ENCODE measurements at regions not wholly inside any gene's neighbourhood (a gene's known extent, or its start where the extent isn't known, plus 50 kb on each side); places are given as distances from the start of the nearest gene placed in this dataset.

DNA sequence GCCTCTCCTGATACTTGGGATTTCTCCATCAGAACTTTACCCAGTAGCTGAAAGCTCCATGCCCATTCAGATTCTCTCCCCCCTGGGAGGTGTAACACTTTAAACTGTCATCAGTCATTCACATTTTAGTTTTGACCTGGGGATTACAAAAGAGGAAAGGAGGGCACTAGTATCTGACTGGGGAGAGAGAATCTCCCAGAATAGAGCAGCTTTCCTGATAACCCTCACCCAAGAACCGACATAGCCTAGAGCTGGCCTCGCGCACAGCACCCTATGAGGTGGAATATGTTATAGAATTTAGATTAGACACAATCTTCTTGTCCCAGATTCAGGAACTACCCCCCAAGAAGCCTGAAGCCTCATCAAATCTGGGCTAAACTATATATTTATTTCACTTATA lies 950.2 kb upstream of the TENM3 start:
- H3K27me3 Mint-ChIP-seq: no peaks in the 10 kb centered on the region
- no peaks in the 10 kb centered on the region for H3K9me3 Mint-ChIP-seq
- H3K4me1 Mint-ChIP-seq (ENCODE audit: low read depth): no peaks in the 10 kb centered on the region
- DNase-seq: no peak
- H3K27ac Mint-ChIP-seq: no peak overlapping the region
- no peak overlapping the region for H3K4me3 Mint-ChIP-seq
- H3K36me3 Mint-ChIP-seq (ENCODE audit: low read depth): no peaks in the 10 kb centered on the region

DNA sequence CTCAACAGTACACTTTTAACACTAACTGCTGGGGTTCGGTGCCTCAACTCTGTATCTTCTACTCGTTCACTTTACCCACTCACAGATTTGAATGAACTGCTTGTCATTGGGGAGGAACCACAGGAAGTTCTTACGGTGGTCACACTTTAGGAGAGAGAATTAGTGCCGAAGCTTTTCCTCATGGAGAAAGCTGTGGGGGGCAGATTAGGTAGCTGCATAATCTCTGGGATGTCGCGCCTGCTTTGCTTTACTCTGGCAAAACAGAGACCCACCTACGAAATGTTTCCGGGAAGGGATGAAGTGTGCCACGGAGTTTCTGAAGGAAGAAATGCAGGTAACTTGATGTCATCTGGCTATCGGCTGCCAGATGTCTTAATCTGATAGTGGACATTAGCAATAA lies 949.7 kb upstream of the TENM3 start:
- Mint-ChIP-seq H3K4me1 (ENCODE audit: low read depth) (no peaks in the 10 kb centered on the region), H3K9me3 (no peaks in the 10 kb centered on the region)
- no peak for DNase-seq

DNA sequence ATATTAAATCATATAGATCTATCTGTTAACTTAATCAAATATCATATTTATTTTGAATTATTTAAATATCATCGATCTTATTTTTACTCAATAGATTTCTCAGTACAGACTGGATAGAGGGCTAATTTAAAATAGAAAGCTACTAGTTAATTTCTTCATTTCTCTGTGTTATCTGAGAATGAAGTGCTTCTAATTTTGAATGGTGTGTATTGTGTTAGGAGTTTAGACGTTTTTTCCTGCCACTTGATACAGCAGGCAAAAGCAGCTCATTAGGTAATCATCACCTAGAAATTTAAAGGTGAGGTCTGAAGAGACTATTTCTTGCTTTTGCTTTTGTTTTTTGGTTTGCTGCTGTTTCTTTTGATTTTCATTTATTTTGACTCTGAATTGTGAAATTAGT lies 948.8 kb upstream of the TENM3 start:
- Mint-ChIP-seq H3K9me3 (no peaks in the 10 kb centered on the region), H3K4me3 (no peak overlapping the region), H3K36me3 (ENCODE audit: low read depth) (no peaks in the 10 kb centered on the region), H3K27ac (no peak overlapping the region), H3K27me3 (no peaks in the 10 kb centered on the region), H3K4me1 (ENCODE audit: low read depth) (no peaks in the 10 kb centered on the region)
- DNase-seq: no peak

More for the DNA sequence above, 949.7 kb upstream of the TENM3 start:
- no peak overlapping the region for H3K4me3 Mint-ChIP-seq
- H3K27me3 Mint-ChIP-seq: no peaks in the 10 kb centered on the region
- H3K36me3 Mint-ChIP-seq (ENCODE audit: low read depth): no peaks in the 10 kb centered on the region
- H3K27ac Mint-ChIP-seq: no peak overlapping the region

DNA sequence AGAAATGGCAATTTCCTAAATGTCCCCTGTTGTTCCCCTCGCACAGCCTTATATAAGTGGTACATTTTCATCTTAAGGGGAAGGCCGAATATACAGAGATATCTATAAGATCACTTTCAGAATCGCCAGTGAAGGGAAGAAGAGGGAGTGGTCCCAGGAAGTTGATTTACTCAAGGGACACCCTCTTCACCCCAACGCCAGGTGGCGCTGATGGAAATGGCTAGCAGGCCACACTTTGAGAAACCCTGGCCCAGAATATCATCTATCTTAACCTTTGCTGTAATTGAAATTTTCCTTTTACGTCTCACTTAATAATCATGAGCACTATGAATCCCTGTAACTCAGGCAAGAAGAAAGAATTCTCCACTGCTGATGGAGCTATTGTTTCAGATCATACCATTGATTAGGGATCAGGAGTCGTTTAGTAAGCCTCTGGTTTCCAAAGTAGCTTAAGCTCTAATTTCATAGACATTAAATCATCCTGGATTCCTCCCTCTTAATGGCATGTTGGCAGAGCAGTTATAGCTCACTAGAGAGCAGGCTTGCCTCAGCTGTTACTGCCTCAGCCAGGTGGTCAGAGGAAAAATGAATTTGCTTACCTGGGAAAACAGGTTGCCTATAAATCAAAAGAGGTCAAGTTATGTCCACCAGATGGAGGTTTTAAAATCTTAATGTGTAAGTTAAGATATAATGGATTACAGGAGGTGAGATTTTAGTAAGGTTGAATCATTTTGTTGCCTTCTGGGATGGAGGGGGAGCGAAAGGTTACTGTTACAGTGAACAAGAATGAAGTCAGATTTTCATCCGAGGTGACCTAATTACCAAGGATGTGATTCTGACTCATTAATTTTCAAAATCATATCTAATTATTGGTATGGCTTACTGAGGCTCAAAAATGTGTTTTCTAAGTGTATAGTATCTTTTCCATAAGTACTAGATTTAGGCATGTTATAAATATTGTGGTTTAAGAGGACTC lies 941.2 kb upstream of the TENM3 start:
- Mint-ChIP-seq H3K27me3 (no peaks in the 10 kb centered on the region), H3K4me3 (no peak overlapping the region), H3K9me3 (no peaks in the 10 kb centered on the region), H3K36me3 (ENCODE audit: low read depth) (no peaks in the 10 kb centered on the region), H3K4me1 (ENCODE audit: low read depth) (no peaks in the 10 kb centered on the region), H3K27ac (no peak overlapping the region)
- DNase-seq: no peak

DNA sequence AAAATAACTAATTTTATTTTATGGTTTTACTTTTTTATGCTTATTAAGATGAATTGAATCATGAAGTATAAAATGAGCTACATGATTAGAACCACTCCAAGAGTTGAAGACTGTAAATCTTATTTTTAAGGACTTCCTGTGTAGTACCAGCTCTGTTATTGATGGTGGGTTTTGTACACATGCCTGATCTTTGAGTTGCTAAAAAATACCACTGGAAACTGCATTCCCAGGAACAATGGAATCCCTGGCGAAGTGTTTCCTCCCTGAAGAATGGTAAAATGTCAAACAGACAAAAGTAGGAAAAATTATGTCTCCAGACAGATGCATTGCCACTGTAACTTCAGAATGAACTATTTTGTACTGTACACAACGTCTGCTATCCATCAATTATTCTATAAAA lies 935.4 kb upstream of the TENM3 start:
- H3K4me3 Mint-ChIP-seq: no peak overlapping the region
- H3K27ac Mint-ChIP-seq: no peak overlapping the region
- no peak for DNase-seq
- H3K36me3 Mint-ChIP-seq (ENCODE audit: low read depth): no peaks in the 10 kb centered on the region
- no peaks in the 10 kb centered on the region for H3K27me3 Mint-ChIP-seq
- H3K4me1 Mint-ChIP-seq (ENCODE audit: low read depth): no peaks in the 10 kb centered on the region
- H3K9me3 Mint-ChIP-seq: peaks cover 2% of the 10 kb centered on the region

DNA sequence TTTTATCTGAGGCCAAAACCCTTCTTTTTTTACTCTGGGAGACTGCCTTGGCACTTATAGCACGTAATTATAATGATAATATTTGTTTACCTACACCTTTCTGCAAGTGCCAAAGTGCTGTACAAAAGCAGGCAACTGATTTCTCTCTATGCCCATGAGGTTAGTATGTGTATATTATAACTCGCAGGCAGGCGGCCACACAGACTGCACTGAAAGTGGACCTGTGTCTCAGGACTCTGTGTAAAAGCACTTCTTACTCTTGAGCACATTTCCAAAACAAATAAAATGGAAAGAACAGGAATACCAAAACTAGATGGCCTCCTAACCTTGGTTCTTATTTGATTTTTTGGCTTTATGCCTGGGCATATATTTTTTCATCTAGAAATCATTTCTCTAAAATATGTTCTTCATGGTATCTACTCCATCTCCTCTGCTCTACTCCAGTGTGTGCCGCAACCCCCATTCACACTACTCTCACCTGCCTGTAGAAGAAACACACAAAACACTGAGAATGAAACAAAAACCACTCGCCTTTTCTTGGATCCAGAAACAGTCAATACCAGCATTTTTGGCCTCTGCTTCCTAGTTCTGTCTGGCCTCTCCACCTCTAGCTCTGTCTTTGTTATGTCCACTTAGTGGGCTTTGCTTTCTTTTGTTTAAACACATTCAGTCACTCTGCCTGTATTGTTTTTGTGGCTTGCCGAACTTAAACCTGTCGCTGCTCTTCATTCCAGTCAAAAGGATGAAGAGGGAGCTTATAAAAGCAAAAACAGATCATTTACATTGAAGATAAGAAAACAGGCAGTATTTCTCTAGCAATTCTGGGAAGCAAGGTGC lies 934.5 kb upstream of the TENM3 start:
- no peaks in the 10 kb centered on the region for H3K27me3 Mint-ChIP-seq
- H3K4me1 Mint-ChIP-seq (ENCODE audit: low read depth): no peaks in the 10 kb centered on the region
- peaks cover 3% of the 10 kb centered on the region for H3K9me3 Mint-ChIP-seq
- no peak overlapping the region for H3K27ac Mint-ChIP-seq
- H3K36me3 Mint-ChIP-seq (ENCODE audit: low read depth): no peaks in the 10 kb centered on the region
- no peak for DNase-seq
- H3K4me3 Mint-ChIP-seq: no peak overlapping the region

DNA sequence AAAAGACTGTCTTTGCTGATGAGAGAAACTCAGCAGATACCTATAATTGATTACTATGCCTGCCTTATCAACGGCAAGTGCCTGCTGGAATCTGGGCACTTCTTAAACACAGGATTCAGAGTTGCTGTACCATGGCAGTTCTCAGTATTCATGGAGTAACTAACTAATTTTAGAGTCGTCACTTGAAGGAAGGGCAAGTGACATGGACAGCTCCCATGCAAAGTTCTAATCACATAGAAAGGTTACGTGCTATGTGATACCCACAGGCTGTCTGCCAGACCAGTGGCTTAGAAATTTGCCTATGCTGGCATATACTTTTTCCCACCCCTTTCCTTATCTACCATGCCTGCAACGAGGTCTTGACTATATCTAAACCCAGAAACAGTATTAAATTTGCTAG lies 931.1 kb upstream of the TENM3 start:
- no peaks in the 10 kb centered on the region for H3K36me3 Mint-ChIP-seq (ENCODE audit: low read depth)
- H3K4me3 Mint-ChIP-seq: no peak overlapping the region
- peaks cover 3% of the 10 kb centered on the region for H3K9me3 Mint-ChIP-seq
- no peaks in the 10 kb centered on the region for H3K4me1 Mint-ChIP-seq (ENCODE audit: low read depth)
- H3K27me3 Mint-ChIP-seq: no peaks in the 10 kb centered on the region
- H3K27ac Mint-ChIP-seq: no peak overlapping the region
- DNase-seq: no peak

DNA sequence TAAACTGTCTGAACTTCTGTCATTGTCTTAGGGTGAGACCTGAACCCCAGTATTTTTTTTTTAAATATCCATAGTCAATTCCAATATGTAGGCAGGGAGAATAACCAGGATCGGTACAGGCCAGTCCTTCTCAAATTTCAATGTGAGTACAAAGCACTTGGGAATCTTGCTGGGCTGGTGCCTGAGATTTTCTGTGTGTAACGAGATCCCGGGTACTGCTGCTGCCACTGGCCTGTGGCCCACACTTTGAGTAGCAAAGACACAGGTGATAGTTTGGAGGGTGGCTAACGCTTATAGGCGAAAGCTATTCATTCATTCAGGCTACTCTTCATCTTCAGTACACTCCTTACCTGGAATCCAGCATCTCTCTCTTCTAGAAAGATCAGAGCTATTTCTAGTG lies 923.6 kb upstream of the TENM3 start:
- no peaks in the 10 kb centered on the region for H3K9me3 Mint-ChIP-seq
- no peaks in the 10 kb centered on the region for H3K36me3 Mint-ChIP-seq (ENCODE audit: low read depth)
- no peaks in the 10 kb centered on the region for H3K4me1 Mint-ChIP-seq (ENCODE audit: low read depth)
- no peak overlapping the region for H3K4me3 Mint-ChIP-seq
- no peak for DNase-seq
- H3K27ac Mint-ChIP-seq: no peak overlapping the region
- H3K27me3 Mint-ChIP-seq: no peaks in the 10 kb centered on the region

DNA sequence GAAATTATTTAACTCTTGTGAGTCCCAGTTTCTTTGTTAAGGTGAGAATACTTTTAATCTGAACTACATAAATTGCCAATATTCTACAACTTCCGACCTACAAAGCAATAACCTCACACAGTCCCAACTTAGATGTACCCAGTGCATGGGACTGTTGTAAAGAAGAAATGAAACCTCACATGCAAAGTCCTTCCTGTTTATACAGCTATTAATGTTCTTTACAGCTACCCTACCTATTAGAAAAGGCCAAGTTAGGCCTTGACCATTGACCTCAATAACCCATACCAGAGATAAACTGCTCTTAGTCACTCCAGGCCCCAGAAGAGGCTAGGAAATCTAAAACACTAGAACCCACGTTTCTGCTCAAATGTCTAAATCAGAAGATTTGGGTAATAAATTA lies 920.1 kb upstream of the TENM3 start:
- Mint-ChIP-seq H3K9me3 (peaks cover 7% of the 10 kb centered on the region), H3K27me3 (no peaks in the 10 kb centered on the region), H3K4me3 (no peak overlapping the region), H3K4me1 (ENCODE audit: low read depth) (no peaks in the 10 kb centered on the region), H3K27ac (no peak overlapping the region), H3K36me3 (ENCODE audit: low read depth) (no peaks in the 10 kb centered on the region)
- no peak for DNase-seq

DNA sequence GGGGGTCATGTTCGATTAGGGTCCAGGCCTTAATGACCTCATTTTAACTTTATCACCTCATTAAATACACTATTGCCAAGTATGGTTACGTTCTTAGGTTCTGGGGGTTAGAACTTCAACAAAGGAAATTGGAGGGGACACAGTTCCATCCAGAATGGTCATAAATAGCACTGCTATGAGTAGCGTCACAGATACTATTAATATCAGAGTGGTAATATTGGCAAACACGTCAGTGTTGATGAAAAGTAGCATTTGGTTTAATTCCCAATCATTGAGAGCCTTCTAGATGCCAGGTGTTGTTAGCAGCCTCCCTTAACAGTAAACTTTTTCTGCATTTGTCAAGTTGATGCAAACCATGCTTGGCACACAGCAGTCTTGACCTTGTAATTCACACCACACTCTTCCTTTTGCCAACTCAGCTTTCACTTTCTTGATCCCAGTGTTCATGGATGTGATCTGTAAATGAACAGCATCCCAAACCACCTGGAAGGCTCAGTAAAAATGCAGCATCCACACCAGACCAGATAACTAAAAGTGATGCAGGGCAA lies 912.5 kb upstream of the TENM3 start:
- Mint-ChIP-seq H3K27ac (no peak overlapping the region), H3K4me3 (no peak overlapping the region), H3K27me3 (no peaks in the 10 kb centered on the region), H3K36me3 (ENCODE audit: low read depth) (no peaks in the 10 kb centered on the region), H3K9me3 (peaks cover 12% of the 10 kb centered on the region), H3K4me1 (ENCODE audit: low read depth) (no peaks in the 10 kb centered on the region)
- DNase-seq: no peak

DNA sequence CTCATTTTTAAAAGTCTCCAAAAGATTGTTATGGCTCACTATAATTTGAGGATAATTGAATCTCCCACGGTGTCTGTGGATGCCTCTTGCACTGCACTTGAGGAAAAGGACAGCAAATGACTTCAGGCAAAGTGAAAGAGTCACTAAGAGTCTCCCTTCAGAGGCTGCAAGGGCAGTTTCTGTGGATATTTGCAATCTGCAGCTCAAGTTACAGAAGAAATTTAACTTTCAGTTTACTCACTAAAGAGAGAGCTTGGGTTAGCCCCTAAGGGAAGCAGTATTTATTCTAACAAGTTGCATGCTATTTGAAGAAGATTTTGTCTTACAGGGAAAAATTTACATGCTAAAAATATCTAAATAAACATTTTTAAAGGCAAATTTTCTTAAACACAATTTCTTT lies 912.0 kb upstream of the TENM3 start:
- peaks cover 12% of the 10 kb centered on the region for H3K9me3 Mint-ChIP-seq
- H3K4me1 Mint-ChIP-seq (ENCODE audit: low read depth): no peaks in the 10 kb centered on the region
- no peak for DNase-seq
- no peak overlapping the region for H3K4me3 Mint-ChIP-seq
- H3K36me3 Mint-ChIP-seq (ENCODE audit: low read depth): no peaks in the 10 kb centered on the region
- no peak overlapping the region for H3K27ac Mint-ChIP-seq
- H3K27me3 Mint-ChIP-seq: no peaks in the 10 kb centered on the region

DNA sequence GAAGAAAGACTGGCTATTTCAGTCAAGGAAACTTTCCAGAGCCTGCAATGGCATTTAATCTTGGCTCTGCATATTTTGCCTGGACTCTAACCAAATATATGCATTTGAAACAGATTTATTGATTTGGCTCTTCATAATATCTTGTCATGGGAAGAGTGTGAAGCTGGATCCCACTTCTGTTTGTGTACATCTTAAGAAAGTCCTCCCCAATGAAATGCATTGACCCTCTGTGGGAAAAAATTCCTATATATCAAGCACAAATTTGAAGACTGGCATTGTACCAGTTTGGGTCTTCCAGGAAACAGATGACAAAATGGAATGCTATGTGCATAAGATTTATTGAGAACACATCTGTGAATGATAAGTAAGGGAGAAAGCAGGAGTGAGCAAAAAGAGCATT lies 897.3 kb upstream of the TENM3 start:
- H3K27ac Mint-ChIP-seq: no peak overlapping the region
- H3K4me1 Mint-ChIP-seq (ENCODE audit: low read depth): no peaks in the 10 kb centered on the region
- peaks cover 22% of the 10 kb centered on the region for H3K9me3 Mint-ChIP-seq
- H3K4me3 Mint-ChIP-seq: no peak overlapping the region
- H3K27me3 Mint-ChIP-seq: no peaks in the 10 kb centered on the region
- no peaks in the 10 kb centered on the region for H3K36me3 Mint-ChIP-seq (ENCODE audit: low read depth)
- DNase-seq: no peak

DNA sequence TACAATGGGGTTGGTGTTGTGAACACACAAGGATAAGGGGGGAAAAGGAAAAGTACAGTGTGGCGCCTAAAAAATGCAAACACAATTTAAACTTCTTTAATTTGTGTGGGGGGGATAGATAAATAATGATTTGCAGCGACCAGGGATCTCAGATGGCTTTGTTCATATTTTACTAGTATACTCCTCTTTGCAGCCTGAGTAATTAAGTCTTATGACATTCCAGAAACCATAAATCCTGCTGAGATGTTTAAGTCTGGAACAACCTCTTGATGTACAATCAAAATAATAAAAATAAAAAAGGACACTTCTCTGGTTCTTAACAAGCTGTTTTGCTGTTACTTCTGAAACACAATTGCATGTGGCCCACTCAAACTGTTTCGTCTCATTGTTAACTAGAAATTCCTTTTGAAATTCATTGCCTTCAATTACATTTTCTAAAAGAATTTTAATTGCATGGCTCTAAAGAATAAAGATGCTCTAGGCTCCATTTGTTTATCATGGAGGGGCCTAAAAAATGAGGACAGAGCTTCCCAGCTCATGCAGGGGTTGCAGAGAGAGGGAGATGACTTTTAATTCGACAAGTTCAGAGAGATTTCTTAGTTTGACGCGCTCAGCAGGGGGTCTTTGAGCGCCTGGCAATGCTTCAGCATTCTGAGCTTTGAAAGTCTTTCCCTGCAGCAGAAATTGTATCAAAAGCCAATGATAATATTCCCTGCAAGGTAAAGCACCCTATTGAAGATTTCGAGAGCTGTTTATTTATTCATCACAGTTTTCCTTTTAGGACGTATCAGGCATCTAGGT lies 892.4 kb upstream of the TENM3 start:
- Mint-ChIP-seq H3K4me1 (ENCODE audit: low read depth) (no peaks in the 10 kb centered on the region), H3K9me3 (peaks cover 11% of the 10 kb centered on the region), H3K27ac (no peak overlapping the region), H3K4me3 (no peak overlapping the region), H3K27me3 (no peaks in the 10 kb centered on the region), H3K36me3 (ENCODE audit: low read depth) (no peaks in the 10 kb centered on the region)
- DNase-seq: no peak

DNA sequence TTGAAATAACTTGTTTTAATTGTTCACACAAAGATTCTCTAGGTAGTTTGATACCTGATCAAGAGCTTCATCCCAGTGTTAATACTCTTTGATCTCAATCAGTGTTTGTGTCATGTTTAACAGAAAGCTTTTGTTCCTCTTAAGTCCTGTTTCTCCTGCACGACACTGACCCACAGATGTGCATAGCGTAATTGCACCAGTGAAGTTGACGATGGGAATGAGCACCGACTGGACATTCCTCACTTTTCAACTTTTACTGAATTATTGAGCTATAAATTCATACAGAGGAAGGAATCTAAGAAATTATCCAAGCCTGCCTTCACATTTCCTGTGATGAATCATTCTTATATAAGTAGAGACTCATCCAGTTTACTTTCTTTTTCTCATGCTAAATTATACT lies 878.7 kb upstream of the TENM3 start:
- no peak for DNase-seq
- Mint-ChIP-seq H3K4me1 (ENCODE audit: low read depth) (no peaks in the 10 kb centered on the region), H3K27ac (no peak overlapping the region), H3K27me3 (no peaks in the 10 kb centered on the region), H3K9me3 (peaks cover 18% of the 10 kb centered on the region), H3K36me3 (ENCODE audit: low read depth) (no peaks in the 10 kb centered on the region), H3K4me3 (no peak overlapping the region)
